Breast epithelium (tissue), 3 donors: ENCODE measurements at regions not wholly inside any gene's neighbourhood (a gene's known extent, or its start where the extent isn't known, plus 50 kb on each side); places are given as distances from the start of the nearest gene placed in this dataset.

Source experiments
- CTCF ChIP-seq, 3 donors: fragments of 450-650 bp; IDR thresholded peaks; one replicate each; pipeline ENCODE4 v1.5.1; 2016 to 2017; ENCODE audit warnings: antibody characterized with exemption in 3 of 3, mild to moderate bottlenecking in 3 of 3, moderate library complexity in 3 of 3
- POLR2A ChIP-seq: fragments of 450-650 bp; IDR thresholded peaks from one replicate; pipeline ENCODE4 v1.6.1; 2016; ENCODE audit warnings: antibody characterized with exemption, mild to moderate bottlenecking, moderate library complexity
- POLR2AphosphoS5 ChIP-seq, 3 donors: sonication (generic); formaldehyde crosslinking; IDR thresholded peaks; one replicate each; pipeline ENCODE4 v1.6.1; 2017; ENCODE audit warnings: antibody characterized with exemption in 3 of 3

GRCh38 chr7:45998506-45998905, 77.4 kb upstream of the IGFBP3 start:
- no peak for TF ChIP-seq POLR2AphosphoS5 (IDR thresholded peaks at IDR 0.05)
- no peak for TF ChIP-seq POLR2A
- TF ChIP-seq CTCF (IDR thresholded peaks at IDR 0.05) = no peak
